CD4-positive, alpha-beta T cell (primary cell): ENCODE measurements at regions not wholly inside any gene's neighbourhood (a gene's known extent, or its start where the extent isn't known, plus 50 kb on each side); places are given as distances from the start of the nearest gene placed in this dataset.

ENCODE experiments used
- ATAC-seq: fragments of 200-7000 bp; cut with Tn5 transposase; one replicate; pipeline ENCODE4 v1.10.0; 2022; ENCODE audit warnings: mild to moderate bottlenecking; ENCODE audit not compliant: poor library complexity
- CTCF ChIA-PET: fragments of 350-600 bp; sonication (Branson Sonifier 250); formaldehyde crosslinking; loops from one replicate; lab custom pipeline; 2021; ENCODE audit warnings: antibody characterized with exemption, inconsistent platforms; lab: Charles Lee
- POLR2A ChIA-PET: fragments of 350-600 bp; sonication (Branson Sonifier 250); formaldehyde crosslinking; loops from one replicate; lab custom pipeline; 2021; ENCODE audit warnings: antibody characterized with exemption, inconsistent platforms; lab: Charles Lee
- DNase-seq, 14 experiments: peaks; one replicate each; pipeline ENCODE4 v3.0.0-alpha.2; 2013 to 2020; ENCODE audit warnings: mixed read lengths in 2 of 14
- H3K27ac ChIP-seq, 2 donors: one replicate each; pipeline versions ENCODE4 v1.5.1 to v1.7.0; 2013; ENCODE audit warnings: low read length in 2 of 2, low read depth in 1 of 2, mild to moderate bottlenecking in 1 of 2
- H3K27me3 ChIP-seq, 2 experiments: 1 replicate in 1 of 2; 2 replicates in 1 of 2; pipeline versions ENCODE4 v1.6.1 to v1.7.0; 2013; ENCODE audit warnings: low read length in 2 of 2, control low read depth in 1 of 2, mild to moderate bottlenecking in 1 of 2, moderate library complexity in 1 of 2; ENCODE audit not compliant: insufficient read depth in 2 of 2, control insufficient read depth in 1 of 2
- H3K36me3 ChIP-seq: one replicate; pipeline ENCODE4 v1.6.1; 2013; ENCODE audit warnings: low read length, control low read depth; ENCODE audit not compliant: insufficient read depth
- H3K4me1 ChIP-seq: one replicate; pipeline ENCODE4 v1.6.1; 2013; ENCODE audit warnings: low read length, control low read depth; ENCODE audit not compliant: insufficient read depth
- H3K4me3 ChIP-seq: one replicate; pipeline ENCODE4 v1.5.1; 2013; ENCODE audit warnings: mild to moderate bottlenecking, low read length, moderate library complexity
- H3K9me3 ChIP-seq, 2 experiments: 1 replicate in 1 of 2; 2 replicates in 1 of 2; pipeline versions ENCODE4 v1.6.1 to v1.7.0; 2013; ENCODE audit warnings: low read length in 2 of 2, mild to moderate bottlenecking in 2 of 2, control low read depth in 1 of 2, moderate library complexity in 1 of 2; ENCODE audit not compliant: control insufficient read depth in 1 of 2, insufficient read depth in 1 of 2
- H3K27ac Mint-ChIP-seq: one replicate; pipeline ENCODE4 v1.8.0; 2020; ENCODE audit warnings: mixed read lengths
- H3K27me3 Mint-ChIP-seq: one replicate; pipeline ENCODE4 v1.8.0; 2021; ENCODE audit warnings: mixed read lengths
- H3K36me3 Mint-ChIP-seq: one replicate; pipeline ENCODE4 v1.8.0; 2021; ENCODE audit warnings: low read depth, mixed read lengths
- H3K4me1 Mint-ChIP-seq: one replicate; pipeline ENCODE4 v1.8.0; 2021; ENCODE audit warnings: low read depth, mixed read lengths
- H3K4me3 Mint-ChIP-seq: one replicate; pipeline ENCODE4 v1.8.0; 2020; ENCODE audit warnings: mild to moderate bottlenecking, mixed read lengths
- H3K9me3 Mint-ChIP-seq: one replicate; pipeline ENCODE4 v1.8.0; 2020; ENCODE audit warnings: mixed read lengths
- intact Hi-C, 2 experiments: fragments of 100-400 bp; cut with DNase I in 1 of 2; cut with micrococcal nuclease in 1 of 2; formaldehyde crosslinking; loops; one replicate each; pipeline versions ENCODE4 v1.15.1 to v1.9.0; 2023 to 2025; cut with DNase I, micrococcal nuclease
- TF ChIP-seq, protein P1 (sequence below): fragments of 200-600 bp; IDR thresholded peaks from one replicate; pipeline ENCODE4 v1.8.0; 2022; ENCODE audit warnings: antibody characterized with exemption, mild to moderate bottlenecking

DNA sequence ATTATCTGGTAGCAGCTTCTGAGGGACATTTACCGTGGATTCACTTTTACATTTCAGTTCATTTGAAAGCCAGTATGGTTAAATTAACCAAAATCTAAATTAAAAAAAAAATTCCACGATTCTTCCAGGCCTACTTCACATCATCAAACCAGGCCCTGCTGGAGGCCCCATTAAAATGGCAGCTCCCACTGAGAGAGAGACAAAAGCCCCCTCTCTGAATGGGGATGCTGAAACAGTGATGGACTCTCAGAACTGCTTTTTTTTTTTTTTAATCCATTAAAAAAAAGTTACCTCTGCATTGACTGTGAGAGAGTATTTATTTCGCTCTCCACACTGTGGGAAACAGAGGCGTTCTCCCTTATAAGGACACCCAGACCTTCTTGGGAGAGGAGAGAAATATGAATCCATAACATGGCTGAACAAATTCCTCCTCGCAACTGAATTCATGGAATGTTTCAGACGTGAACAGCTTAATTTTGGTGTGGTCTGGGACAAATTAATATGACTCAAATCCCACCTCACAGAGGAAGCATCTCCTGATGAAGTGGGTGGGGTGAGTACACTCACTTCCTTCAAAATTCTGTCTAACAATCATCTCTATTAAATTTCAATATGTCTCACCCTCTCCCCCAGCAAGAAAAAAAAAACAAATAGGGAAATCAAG is 73.5 kb downstream of the SAMD9 start:
- TF ChIP-seq, protein P1, sequence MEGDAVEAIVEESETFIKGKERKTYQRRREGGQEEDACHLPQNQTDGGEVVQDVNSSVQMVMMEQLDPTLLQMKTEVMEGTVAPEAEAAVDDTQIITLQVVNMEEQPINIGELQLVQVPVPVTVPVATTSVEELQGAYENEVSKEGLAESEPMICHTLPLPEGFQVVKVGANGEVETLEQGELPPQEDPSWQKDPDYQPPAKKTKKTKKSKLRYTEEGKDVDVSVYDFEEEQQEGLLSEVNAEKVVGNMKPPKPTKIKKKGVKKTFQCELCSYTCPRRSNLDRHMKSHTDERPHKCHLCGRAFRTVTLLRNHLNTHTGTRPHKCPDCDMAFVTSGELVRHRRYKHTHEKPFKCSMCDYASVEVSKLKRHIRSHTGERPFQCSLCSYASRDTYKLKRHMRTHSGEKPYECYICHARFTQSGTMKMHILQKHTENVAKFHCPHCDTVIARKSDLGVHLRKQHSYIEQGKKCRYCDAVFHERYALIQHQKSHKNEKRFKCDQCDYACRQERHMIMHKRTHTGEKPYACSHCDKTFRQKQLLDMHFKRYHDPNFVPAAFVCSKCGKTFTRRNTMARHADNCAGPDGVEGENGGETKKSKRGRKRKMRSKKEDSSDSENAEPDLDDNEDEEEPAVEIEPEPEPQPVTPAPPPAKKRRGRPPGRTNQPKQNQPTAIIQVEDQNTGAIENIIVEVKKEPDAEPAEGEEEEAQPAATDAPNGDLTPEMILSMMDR, result no peak
- H3K4me1 ChIP-seq, result no peaks in the 10 kb centered on the region
- CTCF ChIA-PET, result no interaction called here
- no peaks in the 10 kb centered on the region for H3K36me3 Mint-ChIP-seq
- H3K4me1 Mint-ChIP-seq, result no peaks in the 10 kb centered on the region
- H3K4me3 Mint-ChIP-seq, result no peak overlapping the region
- no peak overlapping the region for H3K4me3 ChIP-seq
- H3K9me3 Mint-ChIP-seq, result no peaks in the 10 kb centered on the region
- DNase-seq (no peak), ATAC-seq (no peak)
- no peak overlapping the region for H3K27ac Mint-ChIP-seq
- H3K9me3 ChIP-seq, result no peaks in the 10 kb centered on the region
- H3K27me3 ChIP-seq, result peaks cover 2 to 4% of the 10 kb centered on the region in 2 experiments
- POLR2A ChIA-PET, result no interaction called here
- H3K27me3 Mint-ChIP-seq, result no peaks in the 10 kb centered on the region
- H3K27ac ChIP-seq, result no peak overlapping the region
- intact Hi-C loops, result no loop called here
- H3K36me3 ChIP-seq, result no peaks in the 10 kb centered on the region

DNA sequence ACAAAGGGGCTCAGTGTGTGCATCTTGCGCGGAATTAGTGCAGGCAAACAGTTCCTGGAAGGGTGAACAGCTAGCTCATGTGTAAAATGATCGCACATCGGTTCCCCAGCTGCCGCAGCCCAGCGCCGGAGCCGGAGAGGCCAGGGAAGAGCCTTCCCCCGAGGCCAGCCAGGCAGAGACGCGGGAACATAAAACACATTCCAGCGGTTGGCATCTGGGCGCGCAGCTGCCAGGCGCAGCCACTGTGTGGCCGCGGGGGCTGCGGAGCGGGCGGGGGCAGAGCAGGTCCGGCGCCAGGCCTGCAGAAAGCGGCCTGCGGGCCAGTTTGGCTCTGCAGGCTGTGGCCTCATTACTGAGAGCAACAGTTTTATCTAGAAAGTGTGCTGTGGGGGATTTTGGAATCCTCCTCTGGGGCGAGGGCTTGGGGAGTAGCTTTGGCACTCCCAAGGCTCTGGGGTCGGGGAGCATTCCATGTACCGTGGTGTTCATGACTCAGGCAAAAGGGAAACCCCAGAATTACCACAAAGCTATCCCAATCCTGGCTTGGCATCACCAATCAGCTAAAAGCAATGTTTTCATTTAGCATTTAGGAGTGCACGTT is 74.3 kb downstream of the SAMD9 start:
- ChIA-PET CTCF (interaction anchor here (0.7 kb wide), 1 partner anchor 440 kb away, joined by 3 read pairs; no protein-coding TSS in a partner anchor), POLR2A (no interaction called here)
- Histone ChIP-seq H3K27ac (no peak overlapping the region), H3K9me3 (no peaks in the 10 kb centered on the region), H3K4me1 (no peaks in the 10 kb centered on the region), H3K4me3 (no peak overlapping the region), H3K27me3 (peaks cover 2 to 4% of the 10 kb centered on the region in 2 experiments), H3K36me3 (no peaks in the 10 kb centered on the region)
- DNase-seq (no peak), ATAC-seq (no peak)
- no peak overlapping the region for H3K4me3 Mint-ChIP-seq
- H3K27ac Mint-ChIP-seq, result no peak overlapping the region
- TF ChIP-seq, protein P1, result no peak
- no peaks in the 10 kb centered on the region for H3K9me3 Mint-ChIP-seq
- H3K4me1 Mint-ChIP-seq, result no peaks in the 10 kb centered on the region
- H3K36me3 Mint-ChIP-seq, result no peaks in the 10 kb centered on the region
- intact Hi-C loops, result no loop called here
- no peaks in the 10 kb centered on the region for H3K27me3 Mint-ChIP-seq

DNA sequence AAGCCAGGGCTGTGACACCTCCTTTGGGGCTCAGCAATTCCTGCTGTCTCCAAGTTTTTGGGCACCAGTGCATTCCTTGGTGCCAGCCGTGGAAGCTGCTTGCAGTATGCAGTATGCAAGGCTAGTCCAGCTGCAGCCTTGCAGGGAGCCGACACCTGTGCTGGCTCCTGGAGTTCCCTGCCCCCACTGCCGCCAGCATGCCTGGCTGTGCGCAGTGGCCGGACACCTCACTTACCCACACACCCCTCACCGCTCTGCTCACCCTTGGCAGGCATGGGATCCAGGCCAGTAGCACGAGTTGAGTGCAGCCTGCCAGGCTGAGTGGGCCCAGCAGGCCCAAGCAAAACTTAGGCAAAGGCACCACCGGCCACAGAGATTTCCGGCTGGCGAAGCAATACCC is 77.4 kb downstream of the SAMD9 start:
- ATAC-seq, result no peak
- H3K9me3 ChIP-seq, result no peaks in the 10 kb centered on the region
- Mint-ChIP-seq H3K4me3 (no peak overlapping the region), H3K27me3 (no peaks in the 10 kb centered on the region), H3K9me3 (no peaks in the 10 kb centered on the region), H3K4me1 (peaks cover 8% of the 10 kb centered on the region), H3K27ac (no peak overlapping the region), H3K36me3 (no peaks in the 10 kb centered on the region)
- TF ChIP-seq, protein P1, result no peak
- no peak overlapping the region for H3K4me3 ChIP-seq
- POLR2A ChIA-PET, result no interaction called here
- no peak overlapping the region for H3K27ac ChIP-seq
- H3K4me1 ChIP-seq, result no peaks in the 10 kb centered on the region
- CTCF ChIA-PET, result no interaction called here
- H3K27me3 ChIP-seq, result peaks cover 2 to 4% of the 10 kb centered on the region in 2 experiments
- no peak for DNase-seq
- no peaks in the 10 kb centered on the region for H3K36me3 ChIP-seq
- intact Hi-C loops, result no loop called here
